ENCODE measurements at regions not wholly inside any gene's neighbourhood (a gene's known extent, or its start where the extent isn't known, plus 50 kb on each side); places are given as distances from the start of the nearest gene placed in this dataset.

DNA sequence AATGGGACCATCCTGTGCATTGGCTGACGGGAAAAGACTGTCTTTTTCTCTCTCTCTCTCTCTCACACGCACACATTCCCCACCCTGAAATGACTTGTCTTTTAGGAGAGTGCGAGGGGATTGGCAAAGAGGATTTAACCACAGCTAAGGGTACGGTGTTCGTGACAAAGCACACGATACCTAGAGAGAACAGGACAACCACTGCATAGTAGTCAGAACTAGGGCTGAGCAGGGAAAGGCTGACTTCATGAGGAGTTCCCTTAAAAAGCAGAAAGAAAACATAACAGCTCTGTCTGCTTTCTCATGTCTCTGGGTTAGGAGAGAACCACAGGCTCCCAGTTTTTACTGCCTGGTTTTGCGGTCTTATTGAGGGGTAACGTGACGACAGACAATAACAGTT is 742.8 kb upstream of the SOX9 start:
- DNase-seq = no peak

DNA sequence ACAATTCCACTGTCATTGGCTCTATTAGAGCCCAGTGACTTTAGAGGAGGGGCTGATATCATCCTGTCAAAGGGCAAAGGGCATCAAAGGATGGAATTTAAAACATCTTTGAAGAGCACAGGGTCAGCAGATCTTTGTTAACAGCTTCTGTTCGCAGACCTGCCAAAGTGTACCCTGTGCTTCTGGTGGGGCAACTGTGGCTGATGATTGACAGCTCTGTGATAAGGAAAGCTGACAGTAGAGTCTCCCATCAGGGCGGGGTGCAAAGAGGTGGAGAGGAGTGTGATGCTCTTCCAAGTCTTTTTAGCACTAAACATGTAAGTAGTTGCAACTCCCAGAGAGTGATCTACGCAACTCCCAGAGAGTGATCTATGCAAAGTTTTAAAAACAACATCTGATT is 742.1 kb upstream of the SOX9 start:
- DNase-seq = no peak

DNA sequence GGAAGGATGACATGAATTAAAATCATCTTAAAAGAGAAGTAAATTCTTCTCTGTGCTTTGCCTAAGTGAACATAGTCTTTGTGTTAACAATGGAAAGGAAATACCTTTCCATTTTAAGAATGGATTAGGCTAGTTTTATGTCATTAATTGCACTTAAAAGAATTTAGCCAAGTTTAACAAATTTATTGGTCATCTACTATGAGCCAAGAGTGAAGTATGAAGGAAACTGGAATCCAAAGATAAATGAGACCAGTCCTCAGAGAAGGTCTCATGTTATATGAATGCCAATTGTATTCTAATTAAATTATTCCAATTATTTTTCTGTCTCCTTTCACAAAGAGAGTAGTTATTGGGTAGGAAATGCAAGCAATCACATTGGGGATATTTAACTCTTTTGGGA is 741.3 kb upstream of the SOX9 start:
- no peak for DNase-seq

DNA sequence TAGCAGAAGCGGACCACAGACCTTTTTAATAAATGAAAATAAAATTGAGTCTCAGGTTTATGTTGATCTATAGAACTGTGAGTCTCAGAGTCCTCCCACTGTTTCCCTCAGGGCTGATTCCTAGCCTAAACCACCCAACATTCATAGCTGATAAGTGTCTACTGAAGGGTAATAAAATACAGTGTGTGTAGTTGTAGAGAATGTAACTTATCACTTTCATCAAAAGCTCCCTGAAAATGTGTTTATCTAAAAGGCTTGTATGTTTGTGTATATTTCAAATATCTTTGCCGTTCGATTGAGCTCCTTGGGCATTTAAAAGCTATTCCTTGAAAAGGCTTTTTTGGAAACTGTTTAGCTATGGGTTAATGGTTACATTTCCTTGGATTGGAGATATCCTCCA is 740.3 kb upstream of the SOX9 start:
- no peak for DNase-seq

DNA sequence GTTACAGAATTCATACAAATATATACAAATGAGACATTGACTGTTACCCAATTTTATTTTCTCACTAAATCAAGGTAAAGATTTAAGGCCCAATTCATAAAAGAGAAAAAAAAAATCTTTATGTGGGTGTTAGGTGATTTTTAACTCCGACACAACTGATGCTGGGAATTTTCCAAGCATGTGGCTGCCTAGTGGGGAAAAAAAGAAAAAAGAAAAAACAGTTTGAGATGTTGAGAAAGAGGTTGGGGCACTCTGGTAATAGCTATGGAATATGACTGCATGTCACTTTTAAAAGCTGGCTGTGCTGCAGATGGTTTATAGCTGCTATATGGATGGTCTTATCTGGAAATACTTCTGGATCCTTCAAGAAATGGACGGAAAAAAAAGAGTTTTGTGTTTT is 739.9 kb upstream of the SOX9 start:
- no peak for DNase-seq

DNA sequence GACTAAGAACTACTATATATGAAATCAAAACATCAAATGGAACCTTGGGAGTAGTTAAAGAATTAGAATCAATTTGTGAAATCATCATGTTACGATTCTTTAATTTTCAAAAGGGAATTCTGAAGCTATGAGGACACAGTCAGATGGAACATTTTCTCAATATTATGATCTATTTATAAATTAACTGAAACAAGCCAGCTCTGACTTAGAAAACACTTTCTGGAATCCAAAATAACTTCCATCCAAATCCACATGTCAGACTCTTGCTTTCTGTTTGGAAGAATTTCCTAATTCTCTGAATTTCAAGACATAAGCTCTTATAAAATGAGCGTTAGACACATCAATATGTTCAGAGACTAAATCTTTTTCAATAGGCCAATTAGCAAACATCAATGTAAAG is 737.7 kb upstream of the SOX9 start:
- no peak for DNase-seq

DNA sequence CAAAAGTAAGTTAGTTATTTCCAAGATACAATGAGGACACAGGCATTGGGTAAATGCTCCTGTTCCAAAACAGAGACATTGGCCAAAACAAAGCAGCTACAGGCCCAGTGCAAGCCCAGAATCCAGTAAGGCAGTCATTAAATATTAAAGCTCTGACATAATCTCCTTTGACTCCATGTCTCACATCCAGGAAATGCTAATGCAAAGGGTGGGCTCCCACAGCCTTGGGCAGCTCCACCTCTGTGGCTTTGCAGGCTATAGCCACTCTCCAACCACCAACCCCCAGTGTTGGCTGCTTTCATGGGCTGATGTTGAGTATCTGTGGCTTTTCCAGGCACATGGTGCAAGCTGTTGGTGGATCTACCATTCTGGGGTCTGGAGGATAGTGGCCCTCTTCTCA is 733.4 kb upstream of the SOX9 start:
- DNase-seq = no peak

DNA sequence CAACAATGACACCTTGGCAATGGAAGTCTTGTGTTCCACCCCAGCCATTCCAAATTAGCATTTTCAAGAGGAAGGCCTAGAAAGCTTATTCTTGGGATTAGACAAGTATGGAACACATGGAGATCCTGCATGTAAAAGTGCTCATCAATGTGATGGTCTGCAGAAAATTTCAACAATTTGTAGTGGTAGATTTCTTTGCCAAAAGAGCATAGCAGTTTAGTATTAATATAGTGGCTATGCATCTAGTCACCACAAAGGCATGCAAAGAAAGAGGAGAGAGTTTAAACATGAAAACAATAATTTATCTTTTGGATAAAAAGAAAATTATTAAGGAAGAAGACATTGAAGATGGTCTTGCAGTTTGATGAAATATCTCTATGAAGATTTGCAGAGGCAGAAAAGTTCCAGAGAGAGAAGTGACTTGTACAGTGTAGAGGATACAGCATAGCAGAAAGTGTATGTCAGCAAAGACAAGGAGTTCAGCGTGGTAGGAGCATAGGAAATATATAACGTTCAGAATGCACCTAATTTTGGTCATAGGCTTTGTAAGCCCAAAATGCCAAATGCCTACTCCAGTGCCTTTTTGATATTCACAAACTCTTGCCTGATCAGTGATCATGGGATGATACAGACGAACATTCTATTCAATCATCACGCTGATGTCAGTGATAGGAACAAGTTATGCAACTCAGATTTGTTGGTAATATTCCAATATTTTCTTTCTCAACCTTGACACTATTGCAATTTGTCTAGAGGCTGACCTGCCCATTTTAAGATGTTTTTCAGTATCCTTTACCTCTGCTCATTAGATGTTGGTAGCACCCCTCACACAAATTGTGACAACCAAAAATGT is 727.9 kb upstream of the SOX9 start:
- no peak for DNase-seq

DNA sequence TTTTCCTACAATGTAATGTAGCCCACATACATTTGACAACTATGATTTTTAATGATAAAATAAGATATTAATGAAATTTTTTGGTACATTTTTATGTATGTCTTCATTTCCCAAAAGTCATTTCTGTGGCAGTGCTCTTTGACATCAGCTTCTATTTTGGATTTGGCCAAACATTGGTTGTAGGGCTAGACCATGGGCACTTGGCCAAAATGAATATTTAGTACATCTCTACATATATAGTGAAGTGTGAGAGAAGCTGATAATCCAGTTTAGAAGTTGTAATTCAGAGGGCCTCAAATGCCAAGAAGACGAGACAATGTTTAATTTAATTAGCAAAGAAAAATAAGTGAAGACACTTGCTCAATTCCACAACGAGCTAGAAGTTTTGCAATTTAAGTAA is 724.9 kb upstream of the SOX9 start:
- DNase-seq = no peak

DNA sequence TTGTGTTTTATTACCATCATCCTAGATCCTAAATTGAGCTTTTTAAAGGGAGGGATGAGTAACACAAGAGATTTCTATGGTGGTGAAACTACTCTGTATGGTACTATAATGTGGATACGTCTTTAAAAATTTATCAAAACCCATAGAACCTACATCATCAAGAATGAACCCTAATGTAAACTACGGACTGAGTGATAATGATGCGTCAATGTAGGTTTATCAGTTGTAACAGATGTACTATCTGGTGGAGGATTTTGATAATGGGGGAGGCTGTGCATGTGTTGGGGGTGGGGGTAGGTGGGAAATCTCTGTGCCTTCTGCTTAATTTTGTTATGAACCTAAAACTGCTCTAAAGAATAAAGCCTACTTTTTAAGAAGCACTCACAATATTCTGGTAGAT is 724.1 kb upstream of the SOX9 start:
- DNase-seq = no peak

DNA sequence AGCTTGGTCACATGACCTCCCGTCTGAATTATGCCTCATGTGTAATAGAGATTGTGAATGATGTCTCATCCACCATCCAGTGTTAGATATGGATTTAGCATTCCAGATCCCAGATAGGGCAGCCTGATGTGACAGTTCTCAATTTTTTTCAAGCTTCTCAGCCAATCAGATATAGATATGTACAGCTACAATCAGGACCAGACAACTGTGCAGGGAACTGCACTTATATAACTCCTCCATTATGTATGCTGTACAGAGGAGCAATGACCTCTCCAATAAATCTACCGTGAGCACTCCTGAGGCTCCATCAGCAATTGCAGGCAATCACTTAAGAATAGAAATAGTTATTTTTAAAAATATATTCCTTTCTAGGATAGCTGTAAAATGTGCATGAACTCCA is 722.8 kb upstream of the SOX9 start:
- no peak for DNase-seq

DNA sequence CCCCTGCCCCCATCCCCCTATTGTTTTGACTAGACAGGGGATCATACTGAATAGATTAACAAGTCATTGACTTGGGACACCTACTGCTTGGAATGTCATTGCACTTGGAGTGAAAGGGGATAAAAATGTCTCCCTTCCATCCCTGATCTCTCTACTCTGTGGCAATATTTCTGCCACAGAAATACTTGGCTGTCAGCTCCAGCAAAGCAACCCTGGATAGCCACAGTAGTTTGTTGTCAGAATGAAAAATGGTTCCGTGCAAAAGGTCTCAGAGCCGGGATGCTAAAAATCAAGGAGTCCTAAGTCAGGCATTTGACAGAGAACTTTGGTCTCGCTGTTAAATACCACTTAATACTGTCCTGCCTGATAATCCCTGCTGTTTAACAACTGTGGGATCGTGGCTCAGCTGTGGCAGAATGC is 722.0 kb upstream of the SOX9 start:
- no peak for DNase-seq

DNA sequence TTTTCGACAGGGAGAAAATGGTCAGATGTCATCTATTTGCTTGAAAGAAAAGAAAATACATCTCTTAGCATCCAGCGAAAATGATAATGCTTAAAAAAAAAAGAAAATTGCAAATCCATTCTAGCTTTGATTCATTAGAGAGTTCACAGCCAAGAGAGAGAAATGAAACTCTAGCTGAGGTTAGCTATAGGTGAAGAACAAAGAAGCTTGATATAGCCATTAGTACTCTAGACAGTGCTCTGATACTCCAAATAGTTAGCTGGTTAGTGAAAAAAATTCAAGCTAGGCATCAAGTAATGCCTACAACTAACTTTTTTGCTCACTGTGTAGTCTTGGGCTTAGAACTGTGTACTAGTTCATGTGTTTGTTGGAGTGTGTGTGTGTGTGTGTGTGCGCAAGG is 721.6 kb upstream of the SOX9 start:
- no peak for DNase-seq

DNA sequence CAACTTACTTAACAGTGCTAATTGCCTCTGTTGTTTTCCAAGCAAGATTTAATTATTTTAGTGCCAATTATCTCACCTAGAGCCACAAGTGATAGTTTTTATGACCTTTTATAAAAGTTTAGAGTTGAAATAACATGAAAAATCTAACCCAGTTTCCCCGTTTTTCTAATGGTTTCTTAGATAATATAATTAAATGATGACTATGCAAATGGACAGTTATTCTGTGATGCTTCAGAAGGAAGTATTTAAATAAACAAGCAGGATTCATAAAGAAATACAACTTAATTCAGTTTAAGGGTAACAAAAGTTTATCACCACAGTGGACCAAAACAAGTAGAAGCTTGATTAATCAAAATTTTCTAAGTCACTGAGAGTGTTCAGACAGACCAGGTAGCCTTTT is 721.2 kb upstream of the SOX9 start:
- no peak for DNase-seq

DNA sequence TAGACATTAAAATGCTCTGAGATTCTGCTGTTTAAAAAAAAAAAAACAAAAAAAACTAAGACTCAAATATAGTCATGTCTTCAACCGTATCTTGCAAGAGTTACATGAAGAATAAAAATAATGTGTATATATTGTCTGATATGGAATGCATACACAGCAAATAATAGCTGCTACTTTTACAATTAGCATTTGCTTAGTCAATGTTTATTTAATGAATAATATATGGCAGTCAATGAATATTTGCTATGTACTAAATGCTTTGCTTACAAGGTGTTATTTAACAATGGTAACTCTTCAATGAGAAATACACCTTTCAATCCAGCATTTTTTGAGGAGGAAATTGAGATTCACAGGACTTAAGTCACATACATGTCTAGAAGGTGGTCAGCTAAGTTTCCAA is 718.8 kb upstream of the SOX9 start:
- no peak for DNase-seq

DNA sequence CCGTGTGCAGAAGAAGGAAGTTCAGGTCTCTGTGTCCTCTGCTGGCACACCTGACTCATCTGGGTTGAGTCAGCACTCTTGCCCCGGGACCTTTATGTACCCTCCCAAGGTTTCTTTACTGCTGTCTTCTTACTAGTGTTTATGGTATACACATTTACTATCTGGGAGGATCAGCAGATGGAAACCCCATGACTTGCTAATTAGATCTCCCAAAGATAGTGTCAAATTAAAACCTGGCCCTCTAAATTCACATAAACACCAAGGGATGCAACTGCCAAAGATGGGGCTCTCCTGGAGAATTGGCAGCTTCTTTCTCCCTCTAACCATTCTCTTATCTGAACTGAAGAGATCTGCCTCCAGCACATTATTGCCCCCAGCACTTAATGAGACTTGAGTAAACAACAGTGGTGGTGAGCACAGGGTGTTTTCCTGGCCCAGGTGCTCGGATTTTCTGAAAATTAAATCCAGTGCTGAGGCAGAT is 718.1 kb upstream of the SOX9 start:
- no peak for DNase-seq

DNA sequence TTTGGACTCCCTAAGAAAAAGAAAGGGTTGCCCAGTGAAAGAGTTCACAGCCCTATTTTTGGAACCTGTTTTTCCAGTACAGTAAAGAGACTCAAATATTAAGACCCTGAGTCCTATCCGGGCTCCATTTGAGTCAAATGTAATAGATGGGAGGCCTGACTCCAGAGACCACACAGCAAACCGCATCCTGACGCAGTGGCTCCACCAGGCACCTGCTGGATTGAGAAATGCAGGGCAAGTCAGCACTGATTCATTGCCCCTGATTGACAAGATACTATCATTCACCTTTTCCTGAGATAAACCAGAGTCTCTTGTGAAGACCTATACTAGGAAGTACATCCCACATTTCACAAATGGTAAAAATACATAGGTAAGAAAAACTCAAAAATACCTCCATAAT is 715.7 kb upstream of the SOX9 start:
- no peak for DNase-seq

DNA sequence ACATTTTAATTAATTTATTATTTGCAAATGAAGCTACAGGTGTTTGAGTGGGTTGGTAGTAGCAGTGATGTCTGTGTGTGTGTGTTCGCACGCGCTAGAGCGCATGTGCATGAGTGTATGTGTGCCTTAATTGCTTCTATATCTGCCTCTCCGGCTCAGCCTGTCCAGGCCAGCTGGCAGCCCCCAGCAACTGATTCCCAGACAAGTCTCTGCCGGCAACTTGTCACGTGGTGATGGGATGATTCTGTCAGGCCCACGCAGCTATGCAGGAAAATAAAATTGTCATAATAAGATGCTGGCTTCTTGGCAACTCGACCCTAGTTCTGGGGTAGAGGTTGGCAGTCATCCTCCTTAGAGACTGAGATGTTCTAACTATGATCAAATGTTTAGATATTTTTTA is 712.8 kb upstream of the SOX9 start:
- no peak for DNase-seq

DNA sequence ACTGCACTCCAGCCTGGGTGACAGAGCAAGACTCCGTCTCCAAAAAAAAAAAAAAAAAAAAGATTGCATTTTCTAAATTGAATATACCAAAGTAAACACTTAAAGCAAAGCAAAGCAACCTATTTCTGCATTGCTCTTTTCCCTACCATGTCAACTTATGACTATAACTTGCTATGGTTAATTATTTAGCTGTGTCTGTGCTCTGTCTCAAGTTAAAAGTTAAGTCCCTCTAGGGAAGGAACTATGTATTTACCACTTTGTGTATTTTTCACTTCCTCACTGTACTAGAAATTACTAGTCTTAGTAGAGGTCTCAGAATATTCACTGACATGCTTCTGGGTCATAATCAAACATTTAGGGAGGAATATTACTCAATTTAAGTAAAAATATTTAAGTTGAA is 711.7 kb upstream of the SOX9 start:
- no peak for DNase-seq

DNA sequence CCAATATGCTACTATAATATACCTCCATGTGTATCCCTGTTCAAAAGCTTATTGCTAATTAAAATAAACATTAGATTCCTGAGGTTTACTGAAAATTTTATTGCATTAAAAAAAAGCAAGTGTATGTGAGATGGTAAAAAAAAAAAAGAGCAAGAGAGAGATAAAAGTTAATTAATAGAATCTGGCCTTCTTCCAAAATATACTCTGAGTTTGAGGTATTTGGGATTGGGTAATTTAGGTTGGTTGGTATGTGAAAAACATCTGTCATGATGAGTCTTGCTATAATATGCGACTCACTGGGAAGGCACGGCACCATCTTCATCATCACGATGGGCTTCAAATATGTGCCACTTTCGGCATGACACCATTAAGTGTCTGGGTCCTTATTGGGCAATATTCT is 711.1 kb upstream of the SOX9 start:
- no peak for DNase-seq

DNA sequence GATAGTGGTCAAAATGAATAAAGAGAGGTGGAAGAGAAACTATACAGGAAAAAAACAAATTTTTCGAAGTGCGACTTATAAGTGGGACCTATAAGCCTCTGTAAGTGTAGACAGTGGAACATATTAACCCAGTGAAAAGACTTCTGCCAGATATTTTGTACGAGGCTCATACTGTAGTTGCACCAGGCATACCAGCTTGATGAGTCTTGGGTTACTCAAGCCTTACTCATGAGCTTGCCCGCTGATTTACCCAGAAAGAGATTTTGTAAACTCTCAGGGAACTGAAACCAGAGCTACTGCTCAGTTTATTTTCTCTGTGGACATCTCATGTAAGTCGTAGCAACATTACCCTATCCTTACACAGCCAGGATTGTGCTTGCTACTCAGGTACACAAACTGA is 708.0 kb upstream of the SOX9 start:
- no peak for DNase-seq

DNA sequence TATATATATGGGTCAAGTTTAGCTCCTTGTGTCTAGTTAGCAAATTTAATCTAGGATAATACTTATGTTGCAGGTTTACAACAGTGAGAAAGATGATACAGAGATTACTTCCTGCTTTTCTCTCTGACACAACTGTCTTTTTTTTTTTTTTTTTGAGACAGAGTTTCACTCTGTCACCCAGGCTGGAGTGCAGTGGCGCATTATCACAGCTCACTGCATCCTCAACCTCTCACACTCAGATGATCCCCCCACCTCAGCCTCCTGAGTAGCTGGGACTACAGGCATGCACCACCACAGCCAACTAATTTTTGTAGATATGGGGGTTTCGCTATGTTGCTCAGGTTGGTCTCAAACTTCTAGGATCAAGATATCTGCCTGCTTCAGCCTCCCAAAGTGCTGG is 706.9 kb upstream of the SOX9 start:
- no peak for DNase-seq

DNA sequence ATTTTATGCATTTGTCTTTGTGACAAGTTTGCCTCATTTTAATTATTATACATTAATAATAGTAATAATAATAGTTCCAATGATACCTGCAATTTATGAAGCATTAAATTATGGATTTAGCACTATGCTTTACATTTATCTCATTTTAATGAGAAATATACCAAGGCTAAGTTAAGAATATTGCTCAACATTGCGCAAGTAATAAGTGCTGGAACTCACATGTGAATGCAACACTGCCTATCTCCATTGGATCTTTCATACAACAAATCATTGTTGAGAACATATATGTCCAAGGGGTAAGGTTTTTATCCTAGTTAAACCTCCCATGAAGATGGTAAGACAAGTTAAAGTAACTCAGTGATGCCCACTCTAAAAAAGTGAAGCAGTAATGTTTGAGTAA is 703.7 kb upstream of the SOX9 start:
- DNase-seq = no peak

DNA sequence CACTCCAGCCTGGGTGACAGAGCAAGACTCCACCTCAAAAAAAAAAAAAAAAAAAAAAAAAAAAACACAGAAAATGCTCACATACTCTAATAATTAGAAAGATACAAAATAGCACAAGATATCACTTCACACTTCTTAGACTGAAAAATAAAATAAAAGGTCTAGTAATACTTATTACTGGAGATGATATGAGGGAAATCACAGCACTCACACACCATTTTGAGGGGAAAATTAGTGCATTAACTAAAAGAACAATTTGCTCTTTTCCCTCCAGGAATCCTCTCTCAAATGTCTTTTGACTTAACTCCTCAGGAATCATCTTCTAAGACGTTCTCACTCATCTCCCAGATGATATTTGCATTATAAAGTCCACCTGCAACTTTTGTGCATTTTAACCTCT is 697.9 kb upstream of the SOX9 start:
- no peak for DNase-seq

DNA sequence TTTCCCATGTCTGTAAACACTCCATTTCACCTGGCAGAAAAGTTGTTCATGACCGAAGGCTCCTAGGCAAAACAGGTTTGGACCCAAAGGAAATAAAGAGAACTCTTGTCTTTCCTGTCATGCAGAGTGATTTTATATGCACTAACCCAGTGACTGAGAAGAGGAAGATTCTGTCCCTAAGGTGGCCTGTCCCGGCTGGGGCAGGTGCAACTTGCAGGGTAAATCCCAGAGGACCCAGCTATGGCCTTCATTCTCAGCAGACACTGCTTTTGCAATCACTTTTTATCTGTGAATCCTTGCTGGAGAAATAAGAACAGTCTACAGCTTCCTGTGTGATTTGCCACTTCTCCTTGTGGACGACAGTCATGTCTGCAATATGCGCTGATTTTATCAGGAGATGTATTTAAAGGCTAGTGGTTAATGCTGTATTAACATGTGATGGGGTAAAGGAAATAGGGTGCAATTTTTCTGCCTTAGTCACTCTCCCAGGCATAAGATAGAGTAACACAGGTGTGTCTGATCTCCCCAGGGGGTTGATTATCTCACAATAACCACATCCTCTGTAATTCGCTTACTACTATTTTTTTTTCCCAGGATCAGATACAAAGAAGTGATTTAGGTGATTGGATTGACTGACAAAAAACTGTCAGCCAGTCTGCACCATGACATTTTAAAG is 696.8 kb upstream of the SOX9 start:
- no peak for DNase-seq
